HS-5 (cell line): ENCODE measurements at regions not wholly inside any gene's neighbourhood (a gene's known extent, or its start where the extent isn't known, plus 50 kb on each side); places are given as distances from the start of the nearest gene placed in this dataset.
"Not testable (repeated sequence)": the region's sequence is repeated elsewhere in the genome, so short reads cannot be mapped to it uniquely, and the experiment has no call there.

Experiments used
- DNase-seq: peaks from one replicate; pipeline ENCODE4 v3.0.0-alpha.2; 2012; ENCODE audit warnings: low read depth

- no peak for DNase-seq
Observed at GRCh38 chr4:131337936-131338335, 1811.2 kb upstream of the PCDH10 start.

GRCh38 chr4:131339137-131339536 lies 1810.0 kb upstream of the PCDH10 start:
- DNase-seq: no peak

GRCh38 chr4:131344761-131345160 lies 1804.3 kb upstream of the PCDH10 start:
- no peak for DNase-seq

- no peak for DNase-seq
Observed at GRCh38 chr4:131347816-131348215, 1801.3 kb upstream of the PCDH10 start.

DNA sequence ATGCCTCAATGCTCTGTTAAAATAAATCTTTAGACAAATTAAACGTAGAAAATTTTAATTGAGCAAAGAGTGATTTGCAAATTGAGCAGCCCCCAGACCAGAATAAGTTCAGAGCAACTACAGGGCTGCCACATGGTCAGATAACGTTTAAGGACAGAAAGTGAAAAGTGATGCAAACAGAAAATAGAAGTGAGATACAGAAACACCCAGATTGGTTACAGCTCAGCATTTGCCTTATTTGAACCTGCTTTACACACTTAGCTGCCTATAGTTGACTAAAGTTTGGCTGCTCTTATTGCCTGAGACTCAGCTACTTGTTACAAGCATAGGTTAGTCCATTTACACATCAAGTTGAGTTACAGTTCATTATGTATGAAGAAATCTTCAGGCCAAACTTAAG lies 1800.8 kb upstream of the PCDH10 start:
- no peak for DNase-seq

GRCh38 chr4:131352371-131352770 lies 1796.7 kb upstream of the PCDH10 start:
- DNase-seq: not testable (repeated sequence)

- DNase-seq: no peak
Observed at GRCh38 chr4:131366714-131367113, 1782.4 kb upstream of the PCDH10 start.

DNA sequence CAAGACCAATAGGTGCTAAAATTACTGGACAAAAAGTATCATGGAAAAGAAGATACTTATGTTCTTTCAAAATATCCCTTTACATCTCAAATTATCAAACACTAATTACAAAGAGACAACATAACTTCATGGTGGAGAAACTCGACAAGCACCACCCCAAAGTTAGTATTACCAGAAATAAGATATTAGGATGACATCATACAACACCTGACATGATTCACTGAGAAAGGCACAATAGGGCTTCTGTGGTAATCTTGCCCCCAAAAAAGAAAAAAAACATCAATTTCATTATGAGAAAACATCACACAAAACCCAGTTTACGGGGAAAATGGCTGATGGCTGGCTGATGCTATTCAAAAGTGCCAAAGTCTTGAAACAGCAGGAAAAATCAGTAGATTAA lies 1781.7 kb upstream of the PCDH10 start:
- DNase-seq: no peak

- no peak for DNase-seq
Observed at GRCh38 chr4:131370846-131371245, 1778.2 kb upstream of the PCDH10 start.

DNA sequence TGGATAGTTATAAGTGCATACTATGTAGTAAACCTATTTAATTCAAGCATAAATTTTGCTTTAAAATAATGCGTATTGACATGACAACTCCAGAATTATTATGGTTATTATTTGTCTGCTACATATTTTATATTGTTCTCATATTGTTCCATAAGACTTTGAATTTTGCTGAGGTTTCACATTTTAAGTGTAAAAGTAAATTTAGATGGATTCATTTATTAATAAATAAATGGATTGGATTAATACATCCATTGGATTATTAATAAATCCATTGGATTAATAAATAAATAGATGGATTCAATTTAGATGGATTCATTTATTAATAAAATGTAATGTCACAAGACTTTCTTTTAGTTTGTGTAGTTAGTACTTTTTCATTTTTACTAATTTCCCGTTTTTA lies 1768.0 kb upstream of the PCDH10 start:
- no peak for DNase-seq

DNA sequence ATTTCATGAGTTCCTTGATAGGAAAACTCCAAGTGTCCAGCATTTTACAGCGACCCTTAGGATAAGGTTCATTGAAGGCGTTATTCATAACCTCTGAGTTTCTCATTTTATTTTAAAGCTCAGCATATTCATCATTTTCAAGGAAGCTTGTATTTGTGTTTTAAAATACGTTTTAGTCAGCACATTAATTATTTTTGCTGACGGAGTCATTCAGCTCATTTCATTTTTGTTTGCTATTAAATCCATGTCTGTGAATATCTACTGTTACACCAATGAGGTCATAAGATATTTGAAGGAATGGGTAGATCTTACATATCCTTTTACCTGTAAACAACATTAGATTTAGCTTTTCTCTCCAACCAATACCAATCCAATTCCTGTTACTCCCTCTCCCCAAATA lies 1766.3 kb upstream of the PCDH10 start:
- no peak for DNase-seq

DNA sequence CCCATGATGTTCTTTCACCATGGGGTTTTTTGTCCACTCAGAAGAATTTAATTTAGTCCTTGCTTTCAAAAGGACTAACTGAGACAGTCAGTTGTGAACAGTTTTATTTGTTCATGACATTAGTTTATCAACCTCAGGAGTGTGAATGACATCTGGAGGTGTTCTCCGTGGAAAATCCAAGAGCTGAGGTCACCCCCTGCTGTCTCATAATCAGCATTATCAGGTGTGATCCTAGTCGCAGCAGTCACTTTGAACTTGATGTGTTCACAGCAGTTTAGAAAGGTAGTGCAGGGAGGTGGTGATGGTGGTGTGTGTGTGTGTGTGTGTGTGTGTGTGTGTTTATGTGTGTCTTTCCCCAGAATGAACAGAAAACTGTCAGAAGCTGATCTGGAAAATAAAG lies 1760.8 kb upstream of the PCDH10 start:
- no peak for DNase-seq

DNA sequence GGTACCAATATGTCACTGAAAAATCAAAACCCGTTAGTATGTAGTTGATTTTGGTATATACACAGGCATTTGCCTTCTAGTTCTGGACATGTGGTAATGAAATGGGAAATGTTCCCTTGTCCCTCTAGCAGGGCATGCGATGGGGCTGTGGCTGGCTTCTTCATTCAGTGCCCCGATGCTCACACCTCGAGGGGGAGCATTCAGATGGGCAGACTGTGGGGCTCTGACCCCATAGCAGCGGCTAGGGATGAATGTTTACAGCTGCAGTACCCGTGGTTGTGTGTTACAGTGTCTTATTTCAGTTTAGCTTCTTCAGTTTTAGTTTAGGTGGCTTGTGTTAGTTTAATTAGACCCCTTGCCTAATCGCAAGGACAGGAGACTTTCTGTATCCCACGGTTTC lies 1741.0 kb upstream of the PCDH10 start:
- no peak for DNase-seq

- DNase-seq: no peak
Observed at GRCh38 chr4:131411393-131411792, 1737.7 kb upstream of the PCDH10 start.

GRCh38 chr4:131419147-131419546 lies 1729.9 kb upstream of the PCDH10 start:
- DNase-seq: no peak

DNA sequence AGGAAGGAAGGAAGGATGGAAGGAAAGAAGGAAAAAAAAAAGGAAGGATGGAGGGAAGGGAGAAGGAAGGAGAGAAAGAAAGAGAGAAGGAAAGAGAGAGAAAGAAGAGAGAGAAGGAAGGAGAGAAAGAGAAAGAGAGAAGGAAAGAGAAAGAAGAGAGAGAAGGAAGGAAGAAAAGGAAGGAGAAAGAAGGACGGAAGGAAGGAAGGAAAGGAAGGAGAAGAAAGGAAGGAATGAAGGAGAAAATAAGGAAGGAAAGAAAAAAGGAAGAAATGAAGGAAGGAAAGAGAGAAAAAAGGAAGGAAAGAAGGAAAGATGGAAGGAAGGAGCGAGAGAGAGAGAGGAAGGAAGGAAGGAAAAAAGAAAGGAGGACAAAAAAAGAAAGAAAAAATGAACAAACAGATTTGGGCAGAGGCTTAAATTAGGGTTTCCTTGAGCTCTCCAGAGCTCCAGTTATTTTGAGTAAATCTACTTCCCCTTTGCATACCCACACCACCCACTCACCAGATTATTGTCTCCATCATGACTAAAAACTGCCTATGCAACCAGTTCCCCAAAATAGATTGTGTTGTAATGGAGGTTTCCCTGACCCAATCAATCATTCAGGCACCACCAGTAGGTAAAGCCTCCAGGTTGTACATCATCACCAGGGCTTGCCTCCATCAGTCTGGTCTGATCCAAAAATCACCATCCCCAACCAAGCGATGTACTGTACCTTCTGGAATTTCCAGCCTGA lies 1722.9 kb upstream of the PCDH10 start:
- no peak for DNase-seq

DNA sequence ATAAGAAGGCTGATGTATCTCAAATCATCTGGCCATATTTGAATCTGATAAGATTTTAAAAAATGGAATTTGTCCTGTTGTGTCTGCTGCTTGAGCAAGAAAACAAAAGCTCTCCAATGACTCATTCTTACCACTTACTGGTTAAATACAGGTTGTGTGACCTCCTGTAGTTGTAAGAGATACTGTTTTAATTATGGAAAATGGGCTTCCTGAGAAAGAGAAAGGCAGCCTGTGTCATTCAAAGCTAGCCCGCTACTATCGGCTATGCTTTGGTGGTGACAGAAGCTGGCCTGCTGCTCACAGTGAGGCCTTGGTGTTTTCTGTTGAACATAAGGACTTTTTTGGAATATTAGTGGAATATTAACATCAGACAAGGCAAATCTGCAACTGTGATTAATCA lies 1722.1 kb upstream of the PCDH10 start:
- DNase-seq: no peak

- DNase-seq: no peak
Observed at GRCh38 chr4:131430302-131430701, 1718.8 kb upstream of the PCDH10 start.

DNA sequence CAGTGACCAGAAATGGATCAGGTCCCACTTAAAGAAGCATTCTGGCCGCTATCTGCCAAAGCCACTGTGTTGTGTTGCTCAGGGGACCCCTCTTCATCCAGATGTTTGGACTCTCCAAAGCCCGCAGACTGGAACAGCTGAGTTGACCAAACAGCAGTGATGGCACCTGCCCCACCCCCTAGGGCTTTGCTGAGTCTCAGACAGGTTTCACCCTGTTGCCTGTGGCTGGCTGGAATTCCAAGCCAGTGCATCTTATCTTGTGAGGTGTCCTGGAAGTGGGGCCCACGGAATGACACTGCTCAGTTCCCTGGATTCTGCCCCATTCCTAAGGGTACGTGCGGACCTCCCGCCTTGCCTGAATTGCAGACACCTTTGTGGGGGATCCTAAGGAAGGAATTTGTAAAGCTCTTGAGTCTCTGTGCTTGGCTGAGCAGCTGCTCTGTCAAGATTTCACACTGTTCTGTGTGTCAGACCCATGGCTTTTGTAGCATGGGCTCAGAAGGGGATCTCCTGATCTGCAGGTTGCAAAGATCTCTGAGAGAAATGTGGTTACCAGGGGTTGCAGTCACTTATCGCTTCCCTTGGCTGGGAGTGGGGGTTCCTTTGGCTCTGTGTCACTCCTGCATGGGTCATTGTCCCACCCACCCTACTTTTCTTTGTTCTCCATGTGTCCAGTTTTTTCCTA lies 1707.9 kb upstream of the PCDH10 start:
- DNase-seq: no peak

- no peak for DNase-seq
Observed at GRCh38 chr4:131447883-131448282, 1701.2 kb upstream of the PCDH10 start.

DNA sequence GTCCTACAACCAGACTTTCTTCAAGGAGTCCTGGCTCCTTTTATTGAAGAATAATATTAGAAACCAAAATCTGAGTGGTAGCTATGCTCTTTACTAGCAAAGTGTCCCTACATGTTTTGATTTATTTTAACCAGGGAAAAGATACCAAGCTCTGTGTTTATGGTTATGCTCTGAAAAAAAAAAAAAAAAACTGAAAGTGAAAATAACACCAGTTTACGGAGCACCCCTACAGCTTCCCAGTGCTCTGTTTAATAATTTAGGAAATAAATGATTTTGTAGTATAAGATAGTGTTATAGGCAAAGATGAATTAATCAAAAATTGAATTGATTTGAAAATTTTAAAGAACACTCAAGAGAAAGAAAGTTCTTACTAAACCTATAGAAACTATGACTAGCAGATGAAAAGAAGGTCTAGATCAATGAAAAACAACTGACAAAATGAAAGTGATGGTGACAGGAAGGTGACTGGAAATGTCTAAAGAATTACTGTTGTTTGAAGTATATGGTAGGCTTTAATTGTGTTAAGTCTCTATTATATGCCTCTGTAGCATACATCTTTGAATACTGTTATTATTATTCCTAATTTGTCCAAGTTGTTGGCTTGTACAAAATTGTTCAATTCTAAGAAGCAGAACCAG lies 1698.4 kb upstream of the PCDH10 start:
- DNase-seq: no peak

DNA sequence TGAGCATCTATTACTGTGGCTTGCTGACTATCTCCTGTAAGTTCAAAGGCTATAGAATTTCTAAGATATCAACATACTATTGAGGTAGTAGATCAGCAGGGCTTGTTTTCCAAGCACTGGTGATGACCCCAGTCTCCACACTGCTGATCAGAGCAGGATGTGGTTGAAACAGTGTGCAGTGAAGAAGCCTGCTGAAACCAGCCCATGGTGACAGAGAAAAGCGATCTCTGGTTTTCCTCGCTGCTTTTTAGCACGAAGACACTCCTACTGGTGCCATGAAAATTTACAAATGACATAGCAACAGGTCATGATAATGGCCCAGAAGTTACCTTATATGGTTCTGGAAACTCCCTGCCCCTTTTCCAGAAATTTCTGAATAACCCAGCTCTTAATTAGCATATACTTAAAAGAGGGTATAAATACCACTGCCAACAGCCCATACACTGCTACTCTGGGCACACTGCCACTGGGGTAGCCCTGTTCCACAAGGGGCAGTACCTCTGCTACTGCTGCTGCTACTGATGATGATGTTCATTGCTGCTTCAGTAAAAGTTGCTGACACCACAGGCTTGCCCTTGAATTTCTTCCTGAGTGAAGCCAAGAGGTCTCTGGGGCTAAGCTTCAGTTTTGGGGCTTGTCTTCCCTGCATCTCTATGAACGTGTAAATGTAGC lies 1689.5 kb upstream of the PCDH10 start:
- DNase-seq: no peak

DNA sequence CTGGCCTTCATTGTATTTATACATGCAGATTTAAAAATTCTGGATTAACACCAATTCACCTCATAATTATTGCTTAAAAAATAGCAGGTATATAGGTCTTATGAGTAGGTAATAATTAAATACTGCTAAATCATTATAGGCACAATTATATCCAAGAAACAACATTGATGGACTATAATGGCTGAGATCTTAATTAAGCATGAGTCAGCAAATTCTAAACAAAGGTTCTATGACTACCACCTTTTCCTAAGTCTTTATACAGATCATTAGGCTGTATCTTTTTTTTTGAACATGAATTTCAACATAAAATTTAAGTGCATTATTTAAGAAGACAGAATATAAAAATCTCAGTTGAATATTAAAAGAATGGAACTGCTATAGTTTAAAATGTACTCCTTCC lies 1678.7 kb upstream of the PCDH10 start:
- no peak for DNase-seq
